Heart left ventricle (tissue), 16 donors: ENCODE measurements at regions not wholly inside any gene's neighbourhood (a gene's known extent, or its start where the extent isn't known, plus 50 kb on each side); places are given as distances from the start of the nearest gene placed in this dataset.
"Not testable (repeated sequence)": the region's sequence is repeated elsewhere in the genome, so short reads cannot be mapped to it uniquely, and the experiment has no call there.

ENCODE experiments used
- ATAC-seq, 4 donors: fragments of 200-7000 bp; cut with Tn5 transposase; one replicate each; pipeline ENCODE4 v1.9.1; 2020 to 2022; ENCODE audit warnings: moderate library complexity in 4 of 4, mild to moderate bottlenecking in 3 of 4, moderate number of reproducible peaks in 1 of 4
- DNase-seq, 5 donors: peaks; one replicate each; pipeline ENCODE4 v3.0.0-alpha.2; 2020
- H3K27ac ChIP-seq, 12 donors: fragments of 200-600 bp; sonication (generic) in 4 of 12; one replicate each; pipeline versions ENCODE4 v1.5.0 to v1.8.0; 2016 to 2022; ENCODE audit warnings: mild to moderate bottlenecking in 2 of 12
- H3K27me3 ChIP-seq, 9 donors: fragments of 200-600 bp; sonication (generic) in 2 of 9; one replicate each; pipeline versions ENCODE4 v1.5.1 to v1.8.0; 2016 to 2022; ENCODE audit warnings: mild to moderate bottlenecking in 3 of 9
- H3K36me3 ChIP-seq, 9 donors: fragments of 200-600 bp; sonication (generic) in 2 of 9; one replicate each; pipeline versions ENCODE4 v1.5.0 to v1.8.0; 2018 to 2022; ENCODE audit warnings: mild to moderate bottlenecking in 2 of 9
- H3K4me1 ChIP-seq, 12 donors: fragments of 200-600 bp; sonication (generic) in 4 of 12; one replicate each; pipeline versions ENCODE4 v1.5.0 to v1.8.0; 2016 to 2022; ENCODE audit warnings: mild to moderate bottlenecking in 3 of 12
- H3K4me3 ChIP-seq, 12 donors: fragments of 200-600 bp; sonication (generic) in 4 of 12; one replicate each; pipeline versions ENCODE4 v1.5.0 to v1.8.0; 2017 to 2022; ENCODE audit warnings: mild to moderate bottlenecking in 9 of 12, moderate library complexity in 4 of 12
- H3K9me3 ChIP-seq, 12 donors: fragments of 200-600 bp; sonication (generic) in 4 of 12; one replicate each; pipeline versions ENCODE4 v1.5.0 to v1.8.0; 2016 to 2022; ENCODE audit warnings: mild to moderate bottlenecking in 1 of 12
- CTCF ChIP-seq, 12 donors: fragments of 200-600 bp; sonication (generic) in 4 of 12; IDR thresholded peaks; one replicate each; pipeline versions ENCODE4 v1.5.0 to v1.8.0; 2018 to 2022; ENCODE audit warnings: antibody characterized with exemption in 12 of 12, mild to moderate bottlenecking in 5 of 12
- POLR2A ChIP-seq, 2 donors: fragments of 450-650 bp; IDR thresholded peaks; one replicate each; pipeline ENCODE4 v1.6.1; 2017; ENCODE audit warnings: antibody characterized with exemption in 2 of 2, mild to moderate bottlenecking in 2 of 2, moderate library complexity in 2 of 2
- WGBS, 4 donors: extraction: QIAGEN DNeasy Blood & Tissue Kit in 2 of 4; methylation state at CpG; one replicate each; pipeline versions ENCODE4 v1.1.5 to v1.1.7; 2013 to 2018; 5-methylcytosine and 5-hydroxymethylcytosine counted together
- intact Hi-C, 10 donors: fragments of 100-400 bp; cut with DNase I; formaldehyde crosslinking; loops; one replicate each; pipeline versions ENCODE4 v1.11.1 to v1.14.2; 2022
- donor health status: ischemic (EF 13 %, LVEDD 7.1; RV severe dilation, severe dysfunction).
- donor health status: healthy with polysubstance abuse.
- donor health status: DM: no; HTN: yes; CAD: no.
- donor health status: DM: no; HTN: no; CAD: no.
- donor health status: ischemic (EF 25% LVEDD 6.9; RV normal size, moderate dysfunction).
- donor health status: ischemic (EF 25% LVEDD 5.7; RV mildly dilated, moderate dysfunction).
- donor health status: healthy.
- donor health status: DM: yes; HTN: yes; CAD: no.
- donor health status: ischemic (EF 35%, LVEDD 5.7; RV mildly dilated, moderate dysfunction).
- donor health status: nonischemic (EF 11% LVEDD 7.7; RV severe dilation, severe dysfunction).
- donor health status: DM: yes; HTN: yes; CAD: no.
- donor health status: PGD.
- donor health status: ischemic (EF 29% LVEDD 5.4; RV normal size, mild dysfunction).
- donor health status: nonischemic (EF 23%, LVEDD 6.1; RV moderate dilation, normal function).

GRCh38 chr2:5021136-5021535 lies 671.0 kb upstream of the SOX11 start:
- no peaks in the 10 kb centered on the region for H3K36me3 ChIP-seq
- intact Hi-C loops, result no loop called here
- no peak for TF ChIP-seq POLR2A (IDR thresholded peaks at IDR 0.05)
- no peak for TF ChIP-seq CTCF (IDR thresholded peaks at IDR 0.05)
- no peak overlapping the region for H3K4me3 ChIP-seq
- ATAC-seq, result no peak
- H3K27me3 ChIP-seq, result no peaks in the 10 kb centered on the region
- WGBS, 4 donors, result 55 to 68% (median 62%) methylated on average over 2 of the region's 2 CpGs
- peaks cover 0 to 35% (median 2%) of the 10 kb centered on the region in 12 donors for H3K9me3 ChIP-seq
- H3K27ac ChIP-seq, result no peak overlapping the region
- no peak for DNase-seq
- H3K4me1 ChIP-seq, result peaks cover 0 to 2% (median 0%) of the 10 kb centered on the region in 12 donors

- Histone ChIP-seq H3K27ac (no peak overlapping the region), H3K4me1 (peaks cover 0 to 2% (median 0%) of the 10 kb centered on the region in 12 donors), H3K9me3 (peaks cover 0 to 37% (median 2%) of the 10 kb centered on the region in 12 donors), H3K36me3 (no peaks in the 10 kb centered on the region), H3K4me3 (no peak overlapping the region), H3K27me3 (no peaks in the 10 kb centered on the region)
- 97 to 100% (median 100%) methylated on average over 3 of the region's 3 CpGs for WGBS, 4 donors
- ATAC-seq, result no peak
- TF ChIP-seq POLR2A (IDR thresholded peaks at IDR 0.05) (no peak), CTCF (IDR thresholded peaks at IDR 0.05) (no peak)
- DNase-seq, result no peak
- intact Hi-C loops, result no loop called here
These were observed 670.1 kb upstream of the SOX11 start for GRCh38 chr2:5022061-5022460.

GRCh38 chr2:5022708-5023635 lies 669.2 kb upstream of the SOX11 start:
- intact Hi-C loops, ATAC-seq, DNase-seq, H3K27ac ChIP-seq, H3K4me3 ChIP-seq, H3K27me3 ChIP-seq, H3K4me1 ChIP-seq, H3K36me3 ChIP-seq: not testable (repeated sequence)
- peaks cover 0 to 37% (median 2%) of the 10 kb centered on the region in 12 donors for H3K9me3 ChIP-seq

- H3K4me3 ChIP-seq, result no peak overlapping the region
- DNase-seq, result no peak
- intact Hi-C loops, result no loop called here
- TF ChIP-seq POLR2A (IDR thresholded peaks at IDR 0.05) (no peak), CTCF (IDR thresholded peaks at IDR 0.05) (no peak)
- H3K9me3 ChIP-seq, result peaks cover 0 to 37% (median 2%) of the 10 kb centered on the region in 12 donors
- WGBS, 4 donors, result 43 to 56% (median 49%) methylated on average over 9 of the region's 9 CpGs
- H3K27me3 ChIP-seq, result no peaks in the 10 kb centered on the region
- no peak overlapping the region for H3K27ac ChIP-seq
- ATAC-seq, result no peak
- H3K4me1 ChIP-seq, result peaks cover 0 to 2% (median 0%) of the 10 kb centered on the region in 12 donors
- no peaks in the 10 kb centered on the region for H3K36me3 ChIP-seq
These were observed 665.5 kb upstream of the SOX11 start for GRCh38 chr2:5026571-5027234.
